Esophagus muscularis mucosa (tissue), 3 donors: ENCODE measurements at regions not wholly inside any gene's neighbourhood (a gene's known extent, or its start where the extent isn't known, plus 50 kb on each side); places are given as distances from the start of the nearest gene placed in this dataset.

Experiments
- CTCF ChIP-seq, 3 experiments: fragments of 200-600 bp in 2 of 3; fragments of 450-650 bp in 1 of 3; sonication (generic) in 2 of 3; IDR thresholded peaks; one replicate each; pipeline ENCODE4 v1.5.1; 2017 to 2019; ENCODE audit warnings: antibody characterized with exemption in 3 of 3, mild to moderate bottlenecking in 2 of 3, moderate library complexity in 1 of 3
- POLR2A ChIP-seq: fragments of 450-650 bp; IDR thresholded peaks from one replicate; pipeline ENCODE4 v1.6.1; 2017; ENCODE audit warnings: antibody characterized with exemption, moderate library complexity, mild to moderate bottlenecking, low read depth

GRCh38 chr1:104906141-104906540 lies 1156.4 kb downstream of the AMY1C start:
- no peak for TF ChIP-seq CTCF (IDR thresholded peaks at IDR 0.05)
- no peak for TF ChIP-seq POLR2A
